Osteoblast (primary cell): ENCODE measurements at regions not wholly inside any gene's neighbourhood (a gene's known extent, or its start where the extent isn't known, plus 50 kb on each side); places are given as distances from the start of the nearest gene placed in this dataset.

Source experiments
- DNase-seq: peaks from one replicate; pipeline ENCODE4 v3.0.0; 2011; ENCODE audit warnings: low spot score, mixed read lengths; ENCODE audit not compliant: insufficient read length; ENCODE audit errors: missing footprints
- H2AFZ ChIP-seq: 2 replicates; pipeline ENCODE4 v1.6.0; 2011; ENCODE audit warnings: mild to moderate bottlenecking, low read length
- H3K27ac ChIP-seq: 2 replicates; pipeline ENCODE4 v1.5.1; 2011; ENCODE audit warnings: mild to moderate bottlenecking, low read depth, low read length, moderate library complexity
- H3K27me3 ChIP-seq: 2 replicates; pipeline ENCODE4 v1.6.0; 2012; ENCODE audit warnings: mild to moderate bottlenecking, control low read depth, inconsistent platforms, low read length, moderate library complexity; ENCODE audit not compliant: insufficient read depth
- H3K36me3 ChIP-seq: 2 replicates; pipeline ENCODE4 v1.5.1; 2011; ENCODE audit warnings: mild to moderate bottlenecking, low read length, control low read depth, moderate library complexity; ENCODE audit not compliant: insufficient read depth
- H3K4me1 ChIP-seq: 2 replicates; pipeline ENCODE4 v1.5.1; 2011; ENCODE audit warnings: mild to moderate bottlenecking, low read length, control low read depth, moderate library complexity; ENCODE audit not compliant: insufficient read depth
- H3K4me2 ChIP-seq: 2 replicates; pipeline ENCODE4 v1.6.0; 2011; ENCODE audit warnings: mild to moderate bottlenecking, low read length; ENCODE audit not compliant: insufficient read depth
- H3K4me3 ChIP-seq: fragments of 200-600 bp; sonication (generic); 3 replicates; pipeline ENCODE4 v1.5.1; 2012; ENCODE audit warnings: mild to moderate bottlenecking, low read length, inconsistent platforms; ENCODE audit not compliant: insufficient read depth
- H3K79me2 ChIP-seq: 2 replicates; pipeline ENCODE4 v1.6.0; 2012; ENCODE audit warnings: mild to moderate bottlenecking, low read length, control low read depth, inconsistent platforms; ENCODE audit not compliant: insufficient read depth
- H3K9me3 ChIP-seq: 2 replicates; pipeline ENCODE4 v1.5.1; 2011; ENCODE audit warnings: low read depth, low read length, control low read depth
- H4K20me1 ChIP-seq: 2 replicates; pipeline ENCODE4 v1.6.0; 2012; ENCODE audit warnings: mild to moderate bottlenecking, low read length, control low read depth; ENCODE audit not compliant: insufficient read depth
- TF ChIP-seq, protein P1 (sequence below): IDR thresholded peaks from 2 replicates; pipeline ENCODE4 v1.5.1; 2011; ENCODE audit warnings: mild to moderate bottlenecking, low read depth, low read length, moderate library complexity; ENCODE audit errors: extremely low read depth

DNA sequence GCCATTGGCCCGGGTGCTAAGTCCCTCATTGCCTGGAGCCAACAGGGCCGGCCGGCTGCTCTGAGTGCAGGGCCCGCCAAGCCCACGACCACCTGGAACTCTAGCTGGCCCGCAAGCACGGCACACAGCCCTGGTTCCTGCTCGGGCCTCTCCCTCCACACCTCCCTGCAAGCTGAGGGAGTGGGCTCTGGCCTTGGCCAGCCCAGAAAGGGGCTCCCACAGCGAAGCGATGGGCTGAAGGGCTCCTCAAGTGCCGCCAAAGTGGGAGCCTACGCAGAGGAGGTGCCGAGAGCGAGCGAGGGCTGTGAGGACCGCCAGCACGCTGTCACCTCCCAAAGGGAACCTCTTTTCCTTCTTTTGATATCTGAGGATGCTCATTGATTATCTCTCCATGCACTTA lies 283.4 kb downstream of the PRDM2 start:
- TF ChIP-seq, protein P1, sequence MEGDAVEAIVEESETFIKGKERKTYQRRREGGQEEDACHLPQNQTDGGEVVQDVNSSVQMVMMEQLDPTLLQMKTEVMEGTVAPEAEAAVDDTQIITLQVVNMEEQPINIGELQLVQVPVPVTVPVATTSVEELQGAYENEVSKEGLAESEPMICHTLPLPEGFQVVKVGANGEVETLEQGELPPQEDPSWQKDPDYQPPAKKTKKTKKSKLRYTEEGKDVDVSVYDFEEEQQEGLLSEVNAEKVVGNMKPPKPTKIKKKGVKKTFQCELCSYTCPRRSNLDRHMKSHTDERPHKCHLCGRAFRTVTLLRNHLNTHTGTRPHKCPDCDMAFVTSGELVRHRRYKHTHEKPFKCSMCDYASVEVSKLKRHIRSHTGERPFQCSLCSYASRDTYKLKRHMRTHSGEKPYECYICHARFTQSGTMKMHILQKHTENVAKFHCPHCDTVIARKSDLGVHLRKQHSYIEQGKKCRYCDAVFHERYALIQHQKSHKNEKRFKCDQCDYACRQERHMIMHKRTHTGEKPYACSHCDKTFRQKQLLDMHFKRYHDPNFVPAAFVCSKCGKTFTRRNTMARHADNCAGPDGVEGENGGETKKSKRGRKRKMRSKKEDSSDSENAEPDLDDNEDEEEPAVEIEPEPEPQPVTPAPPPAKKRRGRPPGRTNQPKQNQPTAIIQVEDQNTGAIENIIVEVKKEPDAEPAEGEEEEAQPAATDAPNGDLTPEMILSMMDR, result no peak
- no peak for DNase-seq
- Histone ChIP-seq H3K36me3 (no peaks in the 10 kb centered on the region), H4K20me1 (no peaks in the 10 kb centered on the region), H2AFZ (no peak overlapping the region), H3K4me2 (no peak overlapping the region), H3K9me3 (no peaks in the 10 kb centered on the region), H3K27ac (no peak overlapping the region), H3K4me3 (no peak overlapping the region), H3K79me2 (no peaks in the 10 kb centered on the region), H3K27me3 (no peaks in the 10 kb centered on the region), H3K4me1 (no peaks in the 10 kb centered on the region)

DNA sequence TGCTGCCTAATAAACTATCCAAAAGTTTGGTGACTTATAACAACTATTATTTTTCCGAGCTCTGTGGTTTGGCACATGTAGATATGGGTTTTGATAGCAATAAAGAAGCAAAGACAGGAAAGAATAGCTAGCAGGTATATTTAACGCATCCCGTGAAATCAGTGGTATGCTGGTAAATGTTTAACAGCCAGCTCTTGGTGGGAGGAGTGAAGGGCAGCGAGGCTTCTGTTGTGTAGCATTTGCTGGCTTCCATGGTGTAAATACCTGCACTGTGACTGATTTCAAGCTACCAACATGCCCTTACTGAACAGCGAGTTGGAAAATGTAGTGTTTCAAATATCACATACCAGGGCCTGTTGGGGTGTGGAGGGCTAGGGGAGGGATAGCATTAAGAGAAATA lies 291.0 kb downstream of the PRDM2 start:
- H3K27me3 ChIP-seq, result no peaks in the 10 kb centered on the region
- H2AFZ ChIP-seq, result no peak overlapping the region
- H3K36me3 ChIP-seq, result no peaks in the 10 kb centered on the region
- TF ChIP-seq, protein P1, result no peak
- H3K9me3 ChIP-seq, result no peaks in the 10 kb centered on the region
- H3K4me3 ChIP-seq, result no peak overlapping the region
- H3K4me1 ChIP-seq, result no peaks in the 10 kb centered on the region
- H3K79me2 ChIP-seq, result no peaks in the 10 kb centered on the region
- no peaks in the 10 kb centered on the region for H4K20me1 ChIP-seq
- H3K27ac ChIP-seq, result no peak overlapping the region
- no peak overlapping the region for H3K4me2 ChIP-seq
- DNase-seq, result no peak

DNA sequence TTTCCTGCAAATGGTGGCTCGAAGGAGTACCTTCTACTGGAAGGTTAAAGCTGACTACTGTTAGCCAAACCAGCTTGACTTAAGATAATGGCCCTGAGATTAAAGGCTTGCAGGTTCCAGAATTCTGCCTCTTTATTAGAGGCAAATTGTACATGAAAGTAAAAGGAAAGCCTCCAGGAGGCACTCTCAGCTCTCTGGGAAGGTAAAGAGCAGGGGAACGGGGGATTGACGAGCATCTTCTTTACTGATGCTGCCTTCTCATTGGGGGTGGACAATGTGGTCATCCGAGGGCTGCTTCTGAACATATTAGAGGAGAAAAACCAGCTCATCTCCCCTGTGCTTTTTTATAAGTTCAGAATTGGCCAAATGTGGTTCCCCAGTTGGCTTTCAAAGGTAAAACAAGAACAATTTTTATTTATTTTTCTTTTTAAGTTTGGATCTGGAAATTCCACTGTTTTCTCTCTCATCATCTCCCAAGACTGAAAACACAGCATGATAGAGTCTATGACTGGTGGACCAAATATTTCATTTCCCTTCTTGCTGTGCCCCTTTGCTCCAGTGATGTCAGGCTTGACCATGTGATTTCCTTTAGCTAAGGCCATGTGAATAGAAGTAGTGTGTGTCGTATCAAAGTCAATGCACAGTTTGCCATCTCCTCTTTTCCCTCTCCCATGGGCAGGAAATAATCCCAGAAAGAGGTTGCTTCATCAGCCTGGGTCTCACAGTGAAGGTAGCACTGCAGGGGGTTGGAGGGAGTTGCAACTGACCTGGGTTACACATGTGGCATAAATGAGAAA lies 292.7 kb downstream of the PRDM2 start:
- H2AFZ ChIP-seq, result no peak overlapping the region

DNA sequence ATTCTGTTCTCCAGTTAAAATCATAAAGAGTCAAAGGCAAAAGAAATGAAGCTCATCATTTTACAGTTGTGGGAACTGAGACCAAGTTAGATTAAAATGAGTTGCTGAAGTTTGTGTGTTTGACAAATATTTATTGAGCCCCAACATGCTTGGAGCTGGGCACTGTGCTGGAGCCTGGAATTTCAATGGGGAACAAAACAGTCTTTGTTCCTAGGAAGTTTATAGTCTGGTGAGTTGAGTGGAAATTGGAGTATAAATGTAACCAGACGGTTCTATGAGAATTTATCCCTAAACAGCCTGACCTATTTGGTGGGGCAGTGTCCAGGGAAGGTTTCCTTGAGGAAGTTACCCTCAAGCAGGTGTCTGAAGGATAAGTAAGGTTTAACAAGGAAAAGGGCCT lies 294.4 kb downstream of the PRDM2 start:
- TF ChIP-seq, protein P1, result no peak
- Histone ChIP-seq H3K79me2 (no peaks in the 10 kb centered on the region), H3K4me3 (no peak overlapping the region), H3K4me1 (no peaks in the 10 kb centered on the region), H2AFZ (no peak overlapping the region), H4K20me1 (no peaks in the 10 kb centered on the region), H3K27me3 (no peaks in the 10 kb centered on the region), H3K4me2 (no peak overlapping the region), H3K27ac (no peak overlapping the region), H3K36me3 (no peaks in the 10 kb centered on the region), H3K9me3 (no peaks in the 10 kb centered on the region)
- DNase-seq, result no peak

More for the DNA sequence above, 292.7 kb downstream of the PRDM2 start:
- Histone ChIP-seq H3K27ac (no peak overlapping the region), H3K9me3 (no peaks in the 10 kb centered on the region), H3K36me3 (no peaks in the 10 kb centered on the region), H4K20me1 (no peaks in the 10 kb centered on the region), H3K27me3 (no peaks in the 10 kb centered on the region), H3K4me3 (no peak overlapping the region), H3K4me2 (no peak overlapping the region), H3K4me1 (no peaks in the 10 kb centered on the region), H3K79me2 (no peaks in the 10 kb centered on the region)
- DNase-seq, result no peak
- TF ChIP-seq, protein P1, result no peak
